PC-9 (cell line): ENCODE measurements at regions not wholly inside any gene's neighbourhood (a gene's known extent, or its start where the extent isn't known, plus 50 kb on each side); places are given as distances from the start of the nearest gene placed in this dataset.

Source experiments
- CTCF ChIP-seq: fragments of 200-600 bp; sonication (generic); conservative IDR thresholded peaks from 2 replicates; pipeline ENCODE4 v1.6.1; 2017; ENCODE audit warnings: mixed run types, antibody characterized with exemption, mild to moderate bottlenecking, moderate library complexity
- EZH2 ChIP-seq: fragments of 200-600 bp; sonication (generic); IDR thresholded peaks from 2 replicates; pipeline ENCODE4 v1.8.0; 2017; ENCODE audit warnings: antibody characterized with exemption, low read depth

GRCh38 chr9:18385696-18386490 lies 88.1 kb upstream of the ADAMTSL1 start:
- no peak for TF ChIP-seq CTCF
- no peak for TF ChIP-seq EZH2
